ENCODE measurements at regions not wholly inside any gene's neighbourhood (a gene's known extent, or its start where the extent isn't known, plus 50 kb on each side); places are given as distances from the start of the nearest gene placed in this dataset.
A peak's percentile ranks its signal among the peaks of the same experiment; 100 is the strongest.
"Not testable (repeated sequence)": the region's sequence is repeated elsewhere in the genome, so short reads cannot be mapped to it uniquely, and the experiment has no call there.

DNA sequence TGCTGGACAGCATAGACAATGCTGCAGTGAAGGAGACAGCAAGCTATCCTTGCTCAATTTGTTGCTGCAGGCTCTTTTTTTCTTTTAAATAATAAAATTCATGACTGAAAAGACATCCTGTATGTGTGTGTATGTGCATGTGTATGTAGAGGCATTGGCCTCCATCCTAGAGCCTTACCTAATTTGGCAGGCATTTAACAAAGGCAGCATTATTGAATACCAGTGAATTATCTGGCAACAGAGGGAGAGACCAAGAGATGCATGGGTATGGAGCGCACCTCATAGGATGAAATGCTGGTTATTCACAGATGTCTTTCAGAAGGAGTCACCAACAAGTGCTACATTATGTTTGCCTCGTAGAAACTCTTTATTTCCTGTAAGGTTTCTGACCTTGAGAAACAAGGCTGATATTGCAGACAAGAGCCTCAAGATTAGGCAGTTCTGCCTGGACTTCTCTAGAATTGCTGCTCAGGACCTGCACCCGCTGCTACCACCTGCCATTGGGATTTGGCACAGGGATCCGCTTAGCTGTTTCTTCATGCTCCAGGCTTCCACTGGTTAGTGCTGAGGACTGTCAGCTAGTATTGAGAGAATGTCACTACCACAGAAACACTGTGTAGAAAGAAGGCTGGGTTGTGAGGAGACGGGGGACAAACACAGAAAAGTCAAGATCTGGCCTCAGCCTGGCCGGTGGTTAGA, 247.7 kb upstream of the RFX3 start:
- DNase-seq (ENCODE audit: low spot score), result no peak

DNA sequence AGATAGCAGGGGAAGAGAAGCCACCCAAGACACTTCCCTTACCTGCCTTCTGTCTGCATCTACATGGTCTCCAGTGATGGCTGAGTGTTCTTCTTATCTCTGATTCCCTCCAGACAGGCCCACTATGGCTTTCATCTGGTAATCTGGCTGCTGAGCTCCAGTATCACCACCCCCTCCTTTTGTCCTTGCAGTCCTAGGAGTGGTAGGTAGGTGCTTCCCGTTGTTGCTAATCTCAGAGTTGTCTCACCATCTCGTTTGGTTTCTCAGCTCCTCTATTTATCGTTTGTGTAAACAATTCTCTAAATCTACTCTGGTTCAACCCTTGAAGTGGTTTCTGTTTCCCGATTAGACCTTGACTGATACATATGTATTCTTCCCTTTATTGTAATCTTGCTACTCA, 243.8 kb upstream of the RFX3 start:
- DNase-seq (ENCODE audit: low spot score), result no peak

DNA sequence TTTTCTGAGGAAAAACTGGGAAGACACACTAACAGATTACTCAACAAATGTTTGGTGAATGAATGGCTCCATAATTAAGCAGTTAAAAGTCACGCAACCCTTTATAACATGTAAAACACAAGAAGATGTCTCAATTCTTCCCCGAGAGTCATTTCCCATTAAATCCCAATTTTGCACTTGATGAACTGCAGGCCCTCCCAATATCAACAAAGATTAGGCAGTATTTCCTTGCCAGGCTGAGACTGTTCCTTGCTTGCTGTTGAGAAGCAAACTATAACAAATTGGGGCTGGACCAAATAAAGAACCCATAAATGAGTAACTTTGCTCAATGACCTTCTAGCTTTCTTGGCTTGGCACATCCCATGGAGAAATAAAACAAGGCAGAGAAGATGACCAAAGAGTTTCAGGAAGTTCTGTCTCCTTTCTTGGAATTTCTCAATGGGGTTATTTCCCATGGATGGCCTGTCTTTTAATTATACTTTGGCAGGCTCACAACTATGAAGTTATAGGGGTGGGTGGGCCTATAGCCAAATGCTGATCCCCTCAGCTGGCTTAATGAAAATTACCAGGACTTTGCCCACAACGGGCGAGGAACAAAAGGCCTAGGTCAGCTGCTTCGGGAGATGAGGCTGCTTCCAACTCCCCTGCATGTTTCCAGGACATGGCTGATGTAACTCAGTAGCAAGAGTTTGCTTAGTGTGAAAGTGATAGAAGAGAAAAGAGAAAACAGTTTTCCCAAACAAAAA, 243.1 kb upstream of the RFX3 start:
- DNase-seq (ENCODE audit: low spot score), result no peak

DNA sequence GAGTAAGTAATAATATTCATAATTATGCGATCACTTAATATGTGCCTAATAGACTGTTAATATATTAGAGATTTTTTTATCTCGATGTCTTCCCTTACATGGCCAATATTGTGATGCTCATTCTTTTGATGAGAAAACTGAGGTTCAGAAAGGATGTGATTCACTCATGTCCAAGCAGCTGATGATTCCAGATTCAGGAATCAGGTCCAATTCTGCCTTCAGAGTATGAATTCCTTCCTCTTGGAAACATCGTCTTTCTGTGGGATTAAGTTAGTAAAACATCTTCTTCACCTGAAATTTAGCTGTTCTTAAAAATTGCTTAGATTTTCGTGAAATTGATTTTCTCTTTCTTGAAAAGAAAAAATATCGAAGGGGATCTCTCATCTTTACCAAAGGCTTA, 242.5 kb upstream of the RFX3 start:
- DNase-seq (ENCODE audit: low spot score), result no peak

DNA sequence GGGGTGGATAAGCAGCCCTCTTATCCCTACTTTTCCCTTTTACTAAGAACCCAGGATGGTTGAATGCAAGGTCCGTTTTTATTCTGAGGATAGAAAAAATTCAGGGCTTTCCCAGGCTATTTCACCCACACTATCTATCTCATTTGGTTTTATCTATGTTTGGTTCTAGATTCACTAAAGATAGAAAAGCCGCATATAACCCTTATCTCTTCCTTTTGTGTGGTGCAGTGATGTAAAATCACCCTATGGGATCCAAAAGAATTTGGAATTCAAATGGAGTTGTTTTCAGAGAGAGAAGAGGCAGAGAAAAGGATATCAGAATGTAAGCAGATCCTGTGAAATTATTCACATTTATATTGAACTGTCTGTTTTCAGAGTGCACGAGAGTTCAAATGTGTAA, 236.3 kb upstream of the RFX3 start:
- no peak for DNase-seq (ENCODE audit: low spot score)

DNA sequence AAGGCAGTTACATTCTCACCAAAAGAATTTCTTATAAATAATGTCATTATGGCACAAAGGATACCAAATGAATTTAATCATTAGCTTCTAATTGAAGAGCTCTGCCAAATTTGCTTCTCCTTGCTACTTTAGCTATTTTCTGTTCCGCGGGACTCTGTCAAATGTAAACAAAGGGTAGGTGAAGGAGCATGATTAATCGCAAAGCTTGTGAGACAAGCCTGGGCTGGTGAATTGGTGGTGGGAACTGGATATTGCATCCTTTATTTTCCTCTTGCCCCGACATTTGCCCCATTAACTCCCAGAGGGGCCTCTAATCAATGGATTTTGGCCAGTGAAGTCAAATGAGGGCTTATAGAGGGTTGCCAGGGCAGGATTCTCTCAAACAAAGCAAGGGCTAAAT, 234.2 kb upstream of the RFX3 start:
- DNase-seq (ENCODE audit: low spot score), result peak; percentile 12

DNA sequence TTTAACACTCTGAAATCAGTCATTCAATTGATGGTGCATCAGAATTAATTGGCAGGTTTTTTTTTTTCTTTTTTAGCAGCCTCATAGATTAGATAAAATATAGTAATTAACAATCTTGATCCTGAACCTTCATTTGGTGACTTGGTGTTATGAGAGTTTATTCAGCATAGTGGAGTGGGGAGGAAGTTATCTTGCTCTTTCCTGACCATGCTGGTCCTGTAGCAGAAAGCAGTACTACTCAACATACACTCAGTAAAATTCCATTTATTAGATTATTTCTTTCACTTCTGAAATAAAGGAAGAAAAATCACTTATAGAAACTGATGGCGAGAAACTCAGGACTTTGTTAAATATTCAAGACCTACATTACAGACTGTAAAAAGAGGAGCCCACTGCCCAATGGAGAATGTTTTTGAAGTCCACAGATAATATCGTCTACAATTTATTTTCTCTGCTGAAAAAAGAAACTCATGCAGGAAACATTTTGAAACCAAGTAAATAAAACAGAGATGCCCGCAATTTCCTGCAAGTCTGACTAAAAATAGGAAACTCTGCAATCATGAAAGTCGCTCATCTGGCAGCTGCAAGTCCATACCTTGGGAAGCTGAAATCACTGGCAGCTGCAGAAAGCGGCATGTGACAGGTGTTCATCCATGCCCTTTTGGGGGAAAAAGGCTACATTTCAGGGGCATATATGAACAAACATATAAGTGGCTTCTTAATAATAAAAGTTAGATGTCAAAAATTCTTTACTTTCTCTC, 233.2 kb upstream of the RFX3 start:
- no peak for DNase-seq (ENCODE audit: low spot score)

DNA sequence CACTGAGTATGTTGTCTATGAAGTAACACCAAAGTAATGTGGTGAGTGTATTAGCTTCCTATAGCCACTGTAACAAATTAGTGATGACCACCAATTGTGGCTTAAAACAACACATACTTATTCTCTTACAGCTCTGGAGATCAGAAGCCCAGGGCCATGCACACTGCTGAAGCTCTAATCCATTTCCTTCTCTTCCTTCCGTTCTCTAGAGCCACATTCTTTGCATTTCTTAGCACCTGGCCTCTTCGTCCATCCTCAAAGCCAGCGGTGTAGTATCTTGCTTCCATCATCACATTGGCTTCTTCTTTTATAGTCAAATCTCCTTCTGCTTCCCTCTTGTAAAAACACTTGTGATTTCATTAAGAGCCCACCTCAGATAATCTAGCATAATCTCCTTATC, 230.3 kb upstream of the RFX3 start:
- no peak for DNase-seq (ENCODE audit: low spot score)

DNA sequence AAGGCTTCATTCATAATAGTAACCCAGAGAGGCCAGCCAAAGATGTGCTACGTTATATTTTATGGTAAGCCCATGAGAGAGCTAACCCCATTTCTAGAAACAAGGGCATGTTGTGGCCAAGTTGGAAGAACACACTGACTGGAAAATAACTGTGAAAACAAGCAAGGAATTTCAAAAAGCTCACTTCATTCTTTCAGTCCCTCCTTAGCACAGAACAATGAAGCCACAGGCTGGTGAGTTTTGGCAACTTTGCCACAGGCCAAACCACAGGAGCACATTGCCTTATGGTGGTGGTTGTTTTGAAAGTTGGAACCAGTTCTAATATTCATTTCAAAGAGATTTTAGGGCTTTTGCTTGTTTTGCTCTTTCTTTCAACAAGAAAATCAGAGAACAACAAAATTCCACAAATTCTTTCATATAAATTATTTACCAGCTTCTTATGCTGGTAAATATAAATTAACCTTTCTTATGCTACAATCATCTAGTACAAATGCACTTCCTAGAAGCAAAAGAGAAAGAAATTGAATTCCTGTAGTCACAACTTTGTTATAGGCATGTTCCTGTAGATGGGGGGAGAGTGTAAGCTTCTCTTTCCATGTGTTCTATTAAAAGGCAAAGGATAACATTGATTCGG, 225.4 kb upstream of the RFX3 start:
- DNase-seq (ENCODE audit: low spot score), result no peak

DNA sequence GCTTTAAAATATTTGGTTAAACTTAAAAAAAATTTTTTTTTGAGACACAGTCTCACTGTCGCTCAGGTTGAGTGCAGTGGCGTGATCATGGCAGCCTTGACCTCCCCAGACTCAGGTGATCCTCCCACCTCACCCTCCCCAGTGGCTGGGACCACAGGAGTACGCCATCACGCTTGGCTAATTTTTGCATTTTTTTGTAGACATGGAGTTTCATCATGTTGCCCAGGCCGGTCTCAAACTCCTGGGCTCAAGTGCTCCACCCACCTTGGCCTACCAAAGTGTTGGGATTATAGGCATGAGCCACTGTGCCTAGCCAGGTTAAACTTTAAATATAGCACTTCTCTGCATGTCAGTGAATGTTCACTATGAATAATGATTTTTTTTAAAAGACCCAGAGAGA, 224.5 kb upstream of the RFX3 start:
- no peak for DNase-seq (ENCODE audit: low spot score)

DNA sequence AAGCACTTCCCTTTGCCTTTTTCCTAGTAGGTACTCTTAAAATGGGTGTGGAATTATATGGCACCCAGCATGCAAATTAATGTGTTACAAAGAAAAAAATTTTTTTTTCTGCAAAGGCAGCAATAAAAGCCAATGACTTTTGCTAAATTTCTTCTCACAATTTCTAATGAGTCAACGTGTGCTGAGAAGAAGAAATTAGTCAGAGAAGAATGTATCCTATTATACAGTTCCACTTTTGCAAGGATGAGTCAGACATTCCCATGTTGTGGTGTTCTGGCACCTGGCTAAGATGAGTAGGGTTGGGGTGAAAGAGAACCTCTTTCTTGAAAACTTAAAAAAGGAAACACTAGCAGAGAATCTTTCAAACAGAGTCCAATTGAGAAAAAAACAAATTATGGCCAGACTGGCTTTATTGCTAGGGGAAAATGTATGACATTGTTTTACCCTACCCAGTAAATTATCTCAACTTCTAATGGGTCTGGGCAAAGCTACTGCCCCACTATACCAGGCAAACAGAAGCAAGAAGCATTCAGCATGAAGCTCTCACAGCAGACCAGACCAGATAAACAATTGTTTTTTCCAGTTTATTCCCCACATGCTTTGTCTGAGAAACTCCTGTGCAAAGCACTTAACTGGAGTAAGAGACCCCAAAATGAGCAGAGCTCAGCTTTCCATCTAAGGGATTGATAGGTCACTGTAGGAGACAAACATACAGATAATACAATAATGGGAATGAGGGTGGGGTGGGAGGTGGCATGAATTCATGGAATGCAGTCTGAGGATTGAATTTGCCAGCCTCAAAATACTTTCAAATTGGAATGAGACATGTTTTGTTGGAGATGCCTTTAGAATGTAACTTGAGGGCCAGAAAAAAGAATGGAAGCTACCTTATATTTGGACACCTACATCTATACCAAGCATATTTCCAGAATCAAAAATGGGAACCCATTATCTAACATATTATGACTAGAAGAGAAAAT, 220.8 kb upstream of the RFX3 start:
- no peak for DNase-seq (ENCODE audit: low spot score)

DNA sequence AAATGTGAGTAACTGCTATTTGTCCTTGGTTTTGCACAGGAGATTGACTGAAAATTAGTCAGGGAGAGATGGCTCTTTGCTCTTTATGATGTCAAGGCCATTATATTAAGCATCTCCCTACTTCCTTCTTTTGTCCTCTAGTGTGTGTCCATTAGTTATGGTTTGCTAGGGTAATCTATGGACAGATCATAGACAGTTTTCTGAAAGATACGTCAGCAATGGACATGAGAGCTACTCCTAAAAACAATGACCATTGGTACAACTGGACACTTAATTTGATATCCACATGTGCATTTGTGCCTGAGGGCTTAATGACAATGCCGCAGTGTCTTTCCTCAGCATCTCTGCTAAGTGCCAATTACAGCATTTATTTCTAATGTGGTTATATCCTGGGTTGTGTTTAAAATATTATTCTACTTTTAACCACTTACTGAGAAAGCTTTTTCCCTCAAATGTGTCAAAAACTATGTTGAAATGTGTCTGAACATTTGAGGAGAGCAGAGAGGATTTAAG, 218.2 kb upstream of the RFX3 start:
- no peak for DNase-seq (ENCODE audit: low spot score)

DNA sequence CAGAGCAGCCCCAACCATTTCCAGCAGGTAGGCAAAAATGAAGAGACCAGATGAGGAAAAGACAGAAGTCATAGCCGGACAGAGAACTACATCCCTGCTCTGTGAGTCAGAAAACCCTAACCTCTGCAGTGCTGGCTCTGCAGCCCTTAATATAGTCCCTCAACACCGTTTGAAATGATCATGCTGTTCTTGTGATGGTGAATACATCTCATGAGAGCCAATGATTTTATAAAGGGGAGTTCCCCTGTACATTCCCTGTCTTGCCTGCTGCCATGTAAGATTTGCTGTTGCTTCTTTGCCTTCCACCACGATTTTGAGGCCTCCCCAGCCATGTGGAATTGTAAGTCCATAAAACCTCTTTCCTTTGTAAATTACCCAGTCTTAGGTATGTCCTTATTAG, 216.8 kb upstream of the RFX3 start:
- no peak for DNase-seq (ENCODE audit: low spot score)

DNA sequence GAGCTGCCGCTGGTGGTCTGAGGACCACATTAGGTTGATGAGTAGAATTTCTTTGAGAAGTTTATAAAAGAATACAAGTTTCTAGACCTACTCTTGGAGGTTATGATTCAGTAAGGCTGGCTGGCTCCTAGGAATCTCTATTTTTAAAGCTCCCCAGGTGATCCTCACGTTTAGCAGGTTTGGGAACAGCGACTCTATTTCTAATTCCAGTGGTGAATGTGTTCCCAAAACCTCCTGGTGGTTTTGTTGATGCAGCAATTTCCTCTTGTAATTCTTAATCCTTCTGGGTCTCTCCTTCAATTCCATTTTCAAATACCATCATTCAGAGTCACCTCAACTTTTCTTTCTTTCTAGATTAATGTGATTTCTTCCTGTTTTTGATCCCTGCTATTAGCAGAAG, 215.9 kb upstream of the RFX3 start:
- DNase-seq (ENCODE audit: low spot score), result no peak

DNA sequence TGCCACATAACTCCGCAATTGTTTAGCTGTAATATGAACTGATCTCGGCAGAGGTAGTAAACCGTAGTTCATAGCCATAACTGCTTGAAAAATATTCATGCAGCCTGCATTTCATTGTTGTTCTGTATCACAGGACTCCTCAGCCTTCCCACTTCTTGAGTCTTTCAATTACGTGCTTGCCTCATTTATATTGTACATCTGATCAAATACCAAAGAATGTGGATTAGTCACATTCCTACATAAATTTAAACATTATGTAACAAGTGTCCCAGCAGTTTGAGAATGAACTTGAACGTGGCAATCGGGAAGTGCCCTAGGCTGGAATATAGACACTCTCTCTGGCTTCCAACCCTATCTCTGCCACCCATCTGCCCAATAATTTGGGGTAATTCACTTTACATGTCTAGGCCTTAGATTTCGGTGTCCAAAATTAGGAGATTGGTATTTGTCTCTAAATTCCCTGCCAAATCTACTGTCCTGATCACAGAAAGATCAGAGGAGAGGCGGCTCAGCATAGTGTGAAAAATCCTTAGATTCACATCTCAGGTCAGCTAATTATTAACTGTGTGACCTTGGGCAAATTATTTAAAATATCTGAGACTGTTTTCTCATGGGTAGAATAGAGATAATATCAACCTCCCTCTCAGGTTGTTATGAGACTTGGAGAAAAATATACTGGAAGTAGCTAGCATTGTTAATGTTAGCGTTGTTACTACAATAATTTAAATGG, 215.1 kb upstream of the RFX3 start:
- DNase-seq (ENCODE audit: low spot score), result peak; percentile 9

DNA sequence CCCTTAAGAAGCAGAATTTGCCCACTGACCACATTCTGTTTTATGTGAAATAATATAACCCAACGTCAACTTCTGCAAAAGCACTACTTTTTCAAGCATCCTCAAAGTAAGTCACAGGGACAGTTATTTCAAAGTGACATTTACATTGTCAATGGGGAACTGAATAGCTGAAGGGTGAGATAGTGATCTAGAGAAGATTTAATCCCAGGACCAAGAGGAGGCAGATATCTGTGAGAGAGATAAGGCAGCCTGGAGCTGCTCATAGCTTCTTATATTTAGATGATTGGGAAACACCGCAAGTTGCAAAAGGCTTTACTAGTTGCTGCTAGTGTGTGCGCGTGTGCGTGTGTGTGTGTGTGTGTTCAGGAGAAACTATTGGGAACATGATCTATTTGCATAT, 210.4 kb upstream of the RFX3 start:
- DNase-seq (ENCODE audit: low spot score), result no peak

DNA sequence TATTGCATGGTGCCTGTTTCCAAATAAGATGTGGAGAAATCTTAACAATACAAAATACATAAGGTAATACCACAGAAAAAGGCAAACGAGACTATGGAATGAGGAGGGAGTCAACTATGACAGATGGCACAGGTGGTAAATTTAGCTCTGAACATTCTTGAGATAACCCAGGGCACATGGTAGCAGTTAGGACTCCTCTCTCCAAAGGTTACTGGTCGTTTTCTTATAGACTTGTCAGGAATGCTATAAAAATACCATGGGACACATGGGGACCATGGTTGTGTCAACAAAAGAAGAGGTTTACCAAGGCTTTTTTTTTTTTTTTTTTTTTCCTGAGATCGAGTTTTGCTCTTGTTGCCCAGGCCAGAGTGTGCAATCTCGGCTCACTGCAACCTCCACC, 209.4 kb upstream of the RFX3 start:
- DNase-seq (ENCODE audit: low spot score), result no peak

DNA sequence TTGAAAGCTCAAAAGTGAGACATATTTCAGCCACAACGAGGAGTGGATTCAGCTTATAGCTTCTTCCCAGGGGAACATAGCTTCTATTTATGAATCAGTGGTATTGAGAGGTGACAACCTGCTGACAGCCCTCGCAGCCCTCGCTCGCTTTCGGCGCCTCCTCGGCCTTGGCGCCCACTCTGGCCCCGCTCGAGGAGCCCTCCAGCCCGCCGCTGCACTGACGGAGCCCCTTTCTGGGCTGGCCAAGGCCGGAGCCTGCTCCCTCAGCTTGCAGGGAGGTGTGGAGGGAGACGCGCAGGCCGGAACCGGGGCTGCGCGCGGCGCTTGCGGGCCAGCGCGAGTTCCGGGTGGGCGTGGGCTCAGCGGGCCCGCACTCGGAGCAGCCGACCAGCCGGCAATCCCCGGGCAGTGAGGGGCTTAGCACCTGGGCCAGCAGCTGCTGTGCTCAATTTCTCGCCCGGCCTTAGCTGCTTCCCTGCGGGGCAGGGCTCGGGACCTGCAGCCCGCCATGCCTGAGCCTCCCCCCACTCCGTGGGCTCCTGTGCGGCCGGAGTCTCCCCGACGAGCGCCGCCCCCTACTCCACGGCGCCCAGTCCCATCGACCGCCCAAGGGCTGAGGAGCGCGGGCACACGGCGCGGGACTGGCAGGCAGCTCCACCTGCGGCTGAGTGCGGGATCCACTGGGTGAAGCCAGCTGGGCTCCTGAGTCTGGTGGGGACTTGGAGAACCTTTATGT, 207.9 kb upstream of the RFX3 start:
- not testable (repeated sequence) for DNase-seq (ENCODE audit: low spot score)

DNA sequence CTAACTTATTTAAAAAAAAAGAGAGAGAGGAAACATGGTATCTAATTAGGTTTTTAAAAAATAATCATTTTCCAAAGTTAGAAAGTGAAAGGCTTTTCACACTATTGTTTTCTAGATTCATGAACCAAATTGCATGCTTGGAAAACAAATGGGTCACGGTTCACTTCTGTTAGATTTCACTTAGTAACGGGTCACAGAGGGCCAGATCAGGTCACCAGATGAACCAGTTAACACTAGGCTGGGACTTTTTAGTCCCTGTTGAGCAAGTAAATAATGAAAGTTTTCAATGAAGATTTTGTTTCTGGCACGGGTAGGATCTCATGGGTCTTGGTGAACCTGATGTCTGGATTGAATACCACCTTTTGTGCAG, 207.2 kb upstream of the RFX3 start:
- no peak for DNase-seq (ENCODE audit: low spot score)

All from umbilical cord (tissue), 1 donor.